GM20000 (cell line): ENCODE measurements at regions not wholly inside any gene's neighbourhood (a gene's known extent, or its start where the extent isn't known, plus 50 kb on each side); places are given as distances from the start of the nearest gene placed in this dataset.

Source experiments
- DNase-seq: peaks from one replicate; pipeline ENCODE4 v3.0.0; 2012; ENCODE audit warnings: low spot score
- TF ChIP-seq, protein P1 (sequence below): IDR thresholded peaks from 2 replicates; pipeline ENCODE4 v1.5.1; 2012; ENCODE audit warnings: mild to moderate bottlenecking, control low read depth; ENCODE audit errors: extremely low read depth, missing control alignments

DNA sequence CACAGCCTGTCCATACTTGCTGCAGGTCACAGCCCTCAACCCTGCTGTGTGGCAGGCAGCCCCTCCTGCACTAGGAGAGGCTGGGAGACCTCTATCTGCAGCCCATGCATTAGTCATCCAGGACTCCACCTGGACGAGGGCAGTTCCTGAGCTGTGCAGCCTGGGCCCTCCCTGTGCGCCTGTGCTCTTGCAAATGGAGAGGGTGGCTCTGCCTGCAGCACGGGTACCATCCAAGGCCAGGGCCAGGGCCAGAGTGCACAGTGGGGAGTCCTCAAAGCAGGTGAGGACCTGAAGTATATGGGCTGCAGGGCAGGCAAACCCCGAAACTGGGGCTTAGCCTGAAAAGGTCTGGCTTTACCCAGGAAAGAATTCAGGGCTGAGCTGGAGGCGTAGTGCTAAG lies 89.8 kb upstream of the PHACTR3 start:
- no peak for DNase-seq
- TF ChIP-seq, protein P1, sequence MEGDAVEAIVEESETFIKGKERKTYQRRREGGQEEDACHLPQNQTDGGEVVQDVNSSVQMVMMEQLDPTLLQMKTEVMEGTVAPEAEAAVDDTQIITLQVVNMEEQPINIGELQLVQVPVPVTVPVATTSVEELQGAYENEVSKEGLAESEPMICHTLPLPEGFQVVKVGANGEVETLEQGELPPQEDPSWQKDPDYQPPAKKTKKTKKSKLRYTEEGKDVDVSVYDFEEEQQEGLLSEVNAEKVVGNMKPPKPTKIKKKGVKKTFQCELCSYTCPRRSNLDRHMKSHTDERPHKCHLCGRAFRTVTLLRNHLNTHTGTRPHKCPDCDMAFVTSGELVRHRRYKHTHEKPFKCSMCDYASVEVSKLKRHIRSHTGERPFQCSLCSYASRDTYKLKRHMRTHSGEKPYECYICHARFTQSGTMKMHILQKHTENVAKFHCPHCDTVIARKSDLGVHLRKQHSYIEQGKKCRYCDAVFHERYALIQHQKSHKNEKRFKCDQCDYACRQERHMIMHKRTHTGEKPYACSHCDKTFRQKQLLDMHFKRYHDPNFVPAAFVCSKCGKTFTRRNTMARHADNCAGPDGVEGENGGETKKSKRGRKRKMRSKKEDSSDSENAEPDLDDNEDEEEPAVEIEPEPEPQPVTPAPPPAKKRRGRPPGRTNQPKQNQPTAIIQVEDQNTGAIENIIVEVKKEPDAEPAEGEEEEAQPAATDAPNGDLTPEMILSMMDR: no peak

DNA sequence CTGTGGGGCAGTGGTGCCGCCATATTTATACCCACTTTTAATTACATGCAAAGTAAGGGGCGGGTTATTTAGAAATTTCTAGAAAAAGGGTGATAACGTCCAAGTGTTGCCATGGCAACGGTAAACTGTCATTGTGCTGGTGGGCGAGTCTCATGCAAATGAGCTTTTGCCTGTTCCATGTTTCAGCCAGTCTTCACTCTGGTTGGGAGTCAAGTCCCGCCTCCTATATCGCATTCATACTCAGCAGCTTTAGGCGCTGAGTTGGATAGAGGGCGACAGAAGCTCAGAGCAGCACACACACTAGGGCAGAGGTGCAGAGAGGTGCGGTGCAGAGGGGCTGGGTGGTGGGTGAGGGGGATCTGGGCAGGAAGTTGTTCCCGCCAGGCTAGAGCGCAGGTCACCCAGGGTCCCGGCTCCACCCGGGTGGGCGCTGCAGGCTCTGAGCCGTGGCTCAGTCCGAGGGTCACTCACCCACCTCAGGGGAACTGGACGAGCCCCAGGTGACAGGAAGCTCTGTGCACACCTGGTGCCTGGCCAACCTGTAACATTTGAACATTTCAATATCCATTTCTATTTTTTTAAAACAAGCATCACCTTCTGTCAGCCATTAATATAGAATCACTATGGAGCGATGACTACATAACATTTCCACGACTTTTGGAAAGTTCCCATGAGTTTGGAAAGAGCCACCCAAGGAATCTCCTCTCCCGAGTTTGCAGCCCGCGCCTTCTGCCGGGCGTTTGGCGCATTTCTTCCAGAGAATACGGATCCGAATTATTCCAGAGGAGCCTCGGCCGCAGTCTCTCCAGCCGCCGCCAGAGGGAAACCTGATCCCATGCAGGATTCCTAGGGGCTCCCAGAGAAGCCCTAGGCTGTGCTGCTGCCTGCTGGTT lies 89.1 kb upstream of the PHACTR3 start:
- TF ChIP-seq, protein P1: no peak

DNA sequence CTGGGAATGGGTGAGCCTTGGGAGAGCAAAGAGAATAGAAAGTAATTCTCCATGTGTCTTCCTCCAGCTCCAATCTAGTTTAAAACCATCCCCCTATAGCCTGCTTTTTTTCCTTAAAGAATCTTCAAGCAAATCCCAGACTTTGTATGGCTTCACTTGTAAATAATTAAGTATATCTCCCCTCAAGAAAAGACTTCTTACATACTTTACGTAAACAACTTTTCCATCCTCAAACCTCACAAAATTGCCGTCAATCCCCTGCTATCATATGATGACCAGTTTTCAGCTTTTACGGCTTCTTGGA lies 88.5 kb upstream of the PHACTR3 start:
- no peak for DNase-seq
- TF ChIP-seq, protein P1: no peak

More for the DNA sequence above, 89.1 kb upstream of the PHACTR3 start:
- no peak for DNase-seq

DNA sequence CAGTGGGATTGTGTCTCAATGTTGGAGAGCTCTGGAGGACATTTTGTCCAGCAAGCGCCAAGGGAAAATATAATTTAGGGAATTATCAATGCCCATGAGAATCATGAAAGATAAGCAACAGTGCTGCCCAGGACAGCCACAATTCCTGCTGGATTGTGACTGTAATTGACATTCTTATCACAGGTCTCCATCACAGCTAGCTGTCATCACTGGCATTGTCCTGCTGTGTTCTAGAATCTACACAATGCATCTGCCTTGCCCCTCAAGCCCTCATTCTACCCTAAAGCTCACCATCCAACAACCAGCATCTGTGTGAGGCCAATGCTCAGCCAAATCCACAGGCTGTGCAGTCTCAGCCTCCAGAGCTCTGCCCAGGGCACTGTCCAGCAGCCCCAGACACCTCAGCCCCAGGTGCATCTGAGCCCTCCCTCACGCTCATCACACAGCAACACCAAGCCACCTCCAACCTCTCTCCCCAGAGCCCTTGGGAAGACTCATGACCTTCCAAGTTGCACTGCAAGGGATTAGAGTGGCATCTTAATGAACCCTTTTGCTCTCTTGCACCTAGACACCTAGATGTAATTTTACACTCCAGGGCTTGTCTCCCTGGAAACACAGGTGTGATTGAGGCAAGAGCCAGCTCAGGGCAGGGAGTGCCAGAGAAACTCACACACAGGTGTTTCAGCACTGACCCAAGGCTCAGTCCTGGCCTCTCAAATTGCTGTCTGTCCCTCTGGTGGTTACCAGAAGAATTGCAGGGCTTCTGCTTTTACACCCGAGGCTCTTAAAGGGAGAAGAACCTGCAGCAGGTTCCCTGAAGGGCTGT lies 85.2 kb upstream of the PHACTR3 start:
- peak; percentile 80 for DNase-seq
- TF ChIP-seq, protein P1: peak; percentile 66

DNA sequence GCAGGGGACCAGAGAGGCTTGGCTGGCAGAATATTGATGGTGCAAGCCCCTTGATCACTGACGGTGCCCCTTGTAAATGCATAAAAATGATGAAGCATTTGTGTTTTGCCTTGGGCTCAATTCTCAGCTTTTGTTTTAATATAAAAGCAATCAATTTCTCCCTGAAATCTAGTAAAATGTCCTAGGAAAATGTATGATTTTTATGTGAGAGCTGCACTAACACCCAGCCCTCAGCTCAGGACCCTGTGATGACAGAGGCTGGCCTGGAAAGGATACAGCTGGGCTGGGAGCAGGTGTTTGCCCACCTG lies 84.7 kb upstream of the PHACTR3 start:
- no peak for DNase-seq

DNA sequence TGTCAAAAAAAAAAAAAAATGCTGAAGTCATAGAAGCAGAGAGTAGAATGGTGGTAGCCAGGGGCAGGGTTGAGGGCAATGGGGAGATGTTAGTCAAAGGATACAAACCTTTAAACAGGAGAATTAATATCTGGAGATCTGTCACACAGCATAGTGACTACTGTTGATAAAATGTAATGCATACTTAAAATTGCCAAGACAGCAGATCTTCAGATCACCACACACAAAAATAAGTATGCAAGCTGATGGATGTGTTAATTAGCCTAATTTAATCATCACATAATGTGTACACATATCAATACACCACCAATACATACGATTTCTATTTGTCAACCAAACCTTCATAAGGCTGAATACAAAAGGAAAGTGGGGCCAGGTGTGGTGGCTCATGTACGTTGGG lies 83.5 kb upstream of the PHACTR3 start:
- no peak for DNase-seq
- TF ChIP-seq, protein P1: no peak

More for the DNA sequence above, 84.7 kb upstream of the PHACTR3 start:
- TF ChIP-seq, protein P1: no peak

DNA sequence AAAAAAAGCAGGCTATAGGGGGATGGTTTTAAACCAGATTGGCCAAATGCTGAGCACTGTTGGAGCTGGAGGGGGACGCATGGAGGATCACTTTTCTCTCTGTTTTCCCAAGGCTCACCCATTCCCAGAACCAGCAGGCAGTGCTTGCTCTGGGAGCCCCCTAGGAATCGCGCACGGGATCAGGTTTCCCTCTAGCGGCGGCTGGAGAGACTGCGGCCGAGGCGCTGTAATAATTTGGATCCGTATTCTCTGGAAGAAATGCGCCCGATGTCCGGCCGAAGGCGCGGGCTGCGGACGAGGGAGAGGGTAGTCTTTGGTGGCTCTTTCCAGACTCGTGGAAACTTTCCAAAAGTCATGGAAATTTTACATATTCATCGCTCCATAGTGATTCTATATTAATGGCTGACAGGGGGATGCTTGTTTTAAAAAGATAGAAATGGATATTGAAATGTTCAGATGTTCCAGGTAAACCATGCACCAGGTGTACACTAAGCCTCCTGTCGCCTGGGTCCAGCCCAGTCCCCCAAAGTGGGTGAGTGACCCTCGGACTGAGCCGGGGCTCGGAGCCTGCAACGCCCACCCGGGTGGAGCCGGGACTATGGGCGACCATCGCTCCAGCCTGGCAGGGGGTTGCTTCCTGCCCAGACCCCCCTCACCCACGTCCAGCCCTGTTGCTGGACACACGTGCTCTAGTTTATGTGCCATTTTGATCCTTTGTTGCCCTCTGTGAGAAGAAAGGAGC lies 78.7 kb upstream of the PHACTR3 start:
- TF ChIP-seq, protein P1: peak; percentile 77
- peak; percentile 60 for DNase-seq
